ENCODE measurements at regions not wholly inside any gene's neighbourhood (a gene's known extent, or its start where the extent isn't known, plus 50 kb on each side); places are given as distances from the start of the nearest gene placed in this dataset.
"Not testable (repeated sequence)": the region's sequence is repeated elsewhere in the genome, so short reads cannot be mapped to it uniquely, and the experiment has no call there.

- dilution Hi-C loops (cut with MboI; ENCODE audit: extremely low pct_ligation_motif_present, low sequenced_read_pairs): no loop called here
- DNase-seq (ENCODE audit: low read depth, low spot score): no peak
- H3K4me3 ChIP-seq (replicated peaks in 1 of 3; ENCODE audit: insufficient read depth in 1 of 3, low read depth in 1 of 3, low read length in 3 of 3): no peak overlapping the region
- no peak overlapping the region for H2AFZ ChIP-seq (ENCODE audit: low read depth, low read length)
- H3K9ac ChIP-seq (replicated peaks; ENCODE audit: extremely low read depth, insufficient read depth, low read length): no peak overlapping the region
- intact Hi-C loops (cut with micrococcal nuclease): no loop called here
- H3K79me2 ChIP-seq (ENCODE audit: control insufficient read depth, insufficient read depth, low read length): no peaks in the 10 kb centered on the region
- no peaks in the 10 kb centered on the region for H3K27me3 ChIP-seq (ENCODE audit: control insufficient read depth in 2 of 2, insufficient read depth in 2 of 2, low read length in 2 of 2)
- FAIRE-seq: no peak
- H3K9me1 ChIP-seq (replicated peaks; ENCODE audit: control insufficient read depth, extremely low read depth, insufficient read depth, low read length): no peaks in the 10 kb centered on the region
- H3K4me2 ChIP-seq (ENCODE audit: insufficient read depth, low read length): no peak overlapping the region
- POLR2A ChIA-PET: no interaction called here
- CTCF ChIA-PET: no interaction called here
- H3K4me1 ChIP-seq (ENCODE audit: control insufficient read depth, extremely low read depth, insufficient read depth, low read length): no peaks in the 10 kb centered on the region
- H3K9me3 ChIP-seq (replicated peaks; ENCODE audit: control insufficient read depth, insufficient read depth, low read length): no peaks in the 10 kb centered on the region
- H3K36me3 ChIP-seq (ENCODE audit: control insufficient read depth in 2 of 2, extremely low read depth in 1 of 2, insufficient read depth in 2 of 2, low read length in 2 of 2): no peaks in the 10 kb centered on the region
- no peaks in the 10 kb centered on the region for H4K20me1 ChIP-seq (replicated peaks; ENCODE audit: control insufficient read depth, extremely low read depth, insufficient read depth, low read length)
- H3K27ac ChIP-seq (ENCODE audit: insufficient read depth, low read depth, low read length): no peak overlapping the region
- no TSS peak for BruUV-seq (replicated peaks)
- TF ChIP-seq MAX (IDR thresholded peaks at IDR 0.05; ENCODE audit: insufficient read depth, insufficient read length): no peak
- no peak for TF ChIP-seq MYC (IDR thresholded peaks at IDR 0.05; ENCODE audit: low read depth, low read length)
- TF ChIP-seq, protein P1, sequence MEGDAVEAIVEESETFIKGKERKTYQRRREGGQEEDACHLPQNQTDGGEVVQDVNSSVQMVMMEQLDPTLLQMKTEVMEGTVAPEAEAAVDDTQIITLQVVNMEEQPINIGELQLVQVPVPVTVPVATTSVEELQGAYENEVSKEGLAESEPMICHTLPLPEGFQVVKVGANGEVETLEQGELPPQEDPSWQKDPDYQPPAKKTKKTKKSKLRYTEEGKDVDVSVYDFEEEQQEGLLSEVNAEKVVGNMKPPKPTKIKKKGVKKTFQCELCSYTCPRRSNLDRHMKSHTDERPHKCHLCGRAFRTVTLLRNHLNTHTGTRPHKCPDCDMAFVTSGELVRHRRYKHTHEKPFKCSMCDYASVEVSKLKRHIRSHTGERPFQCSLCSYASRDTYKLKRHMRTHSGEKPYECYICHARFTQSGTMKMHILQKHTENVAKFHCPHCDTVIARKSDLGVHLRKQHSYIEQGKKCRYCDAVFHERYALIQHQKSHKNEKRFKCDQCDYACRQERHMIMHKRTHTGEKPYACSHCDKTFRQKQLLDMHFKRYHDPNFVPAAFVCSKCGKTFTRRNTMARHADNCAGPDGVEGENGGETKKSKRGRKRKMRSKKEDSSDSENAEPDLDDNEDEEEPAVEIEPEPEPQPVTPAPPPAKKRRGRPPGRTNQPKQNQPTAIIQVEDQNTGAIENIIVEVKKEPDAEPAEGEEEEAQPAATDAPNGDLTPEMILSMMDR (IDR thresholded peaks at IDR 0.05; ENCODE audit: extremely low read depth in 1 of 2, insufficient read depth in 1 of 2, low read depth in 1 of 2, low read length in 2 of 2): no peak
- TF ChIP-seq JUN (IDR thresholded peaks at IDR 0.05; ENCODE audit: borderline replicate concordance, insufficient read depth, insufficient read length, low read depth): no peak
- TF ChIP-seq POLR2AphosphoS5 (IDR thresholded peaks at IDR 0.05; ENCODE audit: insufficient read depth, low read depth, low read length): no peak
- no peak for TF ChIP-seq FOS (IDR thresholded peaks at IDR 0.05; ENCODE audit: borderline replicate concordance, insufficient read depth, low read length)
- TF ChIP-seq EZH2 (IDR thresholded peaks at IDR 0.05; ENCODE audit: borderline replicate concordance, low read depth, low read length, severe bottlenecking): no peak
- no peak for TF ChIP-seq POLR2A (IDR thresholded peaks at IDR 0.05; ENCODE audit: low read depth, low read length)
- no peak for TF ChIP-seq GATA2 (IDR thresholded peaks at IDR 0.05; ENCODE audit: insufficient read depth, insufficient read length, low read depth, low read length)
Measured at GRCh38 chr21:31418377-31419001, 74.4 kb upstream of the TIAM1 start.

GRCh38 chr21:31417214-31417613, 73.2 kb upstream of the TIAM1 start:
- H3K4me2 ChIP-seq (ENCODE audit: insufficient read depth, low read length); dilution Hi-C loops (cut with MboI; ENCODE audit: extremely low pct_ligation_motif_present, low sequenced_read_pairs); intact Hi-C loops (cut with micrococcal nuclease); H3K9ac ChIP-seq (replicated peaks; ENCODE audit: extremely low read depth, insufficient read depth, low read length); DNase-seq (ENCODE audit: low read depth, low spot score); H3K4me3 ChIP-seq (replicated peaks in 1 of 3; ENCODE audit: insufficient read depth in 1 of 3, low read depth in 1 of 3, low read length in 3 of 3); CTCF ChIA-PET; H3K27ac ChIP-seq (ENCODE audit: insufficient read depth, low read depth, low read length); H3K27me3 ChIP-seq (ENCODE audit: control insufficient read depth in 2 of 2, insufficient read depth in 2 of 2, low read length in 2 of 2); H4K20me1 ChIP-seq (replicated peaks; ENCODE audit: control insufficient read depth, extremely low read depth, insufficient read depth, low read length); POLR2A ChIA-PET; BruUV-seq (replicated peaks); H3K9me3 ChIP-seq (replicated peaks; ENCODE audit: control insufficient read depth, insufficient read depth, low read length); FAIRE-seq; H3K36me3 ChIP-seq (ENCODE audit: control insufficient read depth in 2 of 2, extremely low read depth in 1 of 2, insufficient read depth in 2 of 2, low read length in 2 of 2); H2AFZ ChIP-seq (ENCODE audit: low read depth, low read length); H3K79me2 ChIP-seq (ENCODE audit: control insufficient read depth, insufficient read depth, low read length); H3K4me1 ChIP-seq (ENCODE audit: control insufficient read depth, extremely low read depth, insufficient read depth, low read length); H3K9me1 ChIP-seq (replicated peaks; ENCODE audit: control insufficient read depth, extremely low read depth, insufficient read depth, low read length): not testable (repeated sequence)
